H1 (cell line): ENCODE measurements at regions not wholly inside any gene's neighbourhood (a gene's known extent, or its start where the extent isn't known, plus 50 kb on each side); places are given as distances from the start of the nearest gene placed in this dataset.

Source experiments
- CTCF ChIA-PET: fragments of 300-600 bp; sonication (Branson Sonifier 250); formaldehyde crosslinking; loops from one replicate; lab custom pipeline; 2021; ENCODE audit not compliant: partially characterized antibody; lab: Charles Lee
- POLR2A ChIA-PET: fragments of 300-600 bp; sonication (Branson Sonifier 250); formaldehyde crosslinking; loops from one replicate; lab custom pipeline; 2021; ENCODE audit warnings: inconsistent platforms; ENCODE audit not compliant: partially characterized antibody; lab: Charles Lee
- DNase-seq, 2 experiments: peaks; one replicate each; pipeline versions ENCODE4 v3.0.0 to v3.0.0-alpha.2; 2010 to 2022; ENCODE audit warnings: low spot score in 2 of 2, low read depth in 1 of 2, mixed read lengths in 1 of 2
- FAIRE-seq: peaks from 2 replicates; lab custom pipeline; 2011; peaks lifted over from hg19 to GRCh38; lab: Jason Lieb, UNC
- H2AFZ ChIP-seq: 2 replicates; pipeline ENCODE4 v1.8.1; 2012; ENCODE audit warnings: low read length, inconsistent platforms
- H2AK5ac ChIP-seq: 2 replicates; pipeline ENCODE4 v1.6.1; 2013; ENCODE audit warnings: low read depth, low read length
- H2BK120ac ChIP-seq: replicated peaks from 2 replicates; pipeline ENCODE3; 2013; ENCODE audit warnings: low read depth, low read length, inconsistent platforms
- H2BK12ac ChIP-seq: 2 replicates; pipeline ENCODE4 v1.6.1; 2013; ENCODE audit warnings: low read depth, low read length
- H2BK15ac ChIP-seq: 2 replicates; pipeline ENCODE4 v1.6.1; 2013; ENCODE audit warnings: low read length
- H2BK20ac ChIP-seq: 2 replicates; pipeline ENCODE4 v1.6.1; 2013; ENCODE audit warnings: low read length
- H2BK5ac ChIP-seq: 2 replicates; pipeline ENCODE4 v1.6.1; 2013; ENCODE audit warnings: low read depth, low read length
- H3K14ac ChIP-seq: 2 replicates; pipeline ENCODE4 v1.6.1; 2013; ENCODE audit warnings: inconsistent platforms; ENCODE audit not compliant: insufficient read length
- H3K18ac ChIP-seq: 2 replicates; pipeline ENCODE4 v1.6.1; 2013; ENCODE audit warnings: low read length; ENCODE audit errors: extremely low read depth
- H3K23ac ChIP-seq: 2 replicates; pipeline ENCODE4 v1.6.1; 2013; ENCODE audit warnings: inconsistent platforms; ENCODE audit not compliant: insufficient read length
- H3K23me2 ChIP-seq: 2 replicates; pipeline ENCODE4 v1.6.1; 2013; ENCODE audit warnings: low read depth, low read length
- H3K27ac ChIP-seq: 2 replicates; pipeline ENCODE4 v1.6.1; 2011; ENCODE audit warnings: low read depth, low read length, inconsistent platforms
- H3K27me3 ChIP-seq, 4 experiments: replicated peaks in 1 of 4; 1 replicate in 1 of 4; 2 replicates in 3 of 4; pipeline versions ENCODE4 v1.6.1 to v1.8.1; 2011 to 2013; ENCODE audit warnings: low read length in 3 of 4, mild to moderate bottlenecking in 3 of 4, inconsistent platforms in 2 of 4, mixed read lengths in 2 of 4, moderate library complexity in 1 of 4; ENCODE audit not compliant: control insufficient read depth in 3 of 4, insufficient read depth in 3 of 4; ENCODE audit errors: extremely low read depth in 1 of 4
- H3K36me3 ChIP-seq, 4 experiments: 2 replicates each; pipeline versions ENCODE4 v1.6.1 to v1.8.1; 2011 to 2013; ENCODE audit warnings: mild to moderate bottlenecking in 4 of 4, low read length in 3 of 4, moderate library complexity in 2 of 4, control low read depth in 1 of 4, inconsistent platforms in 1 of 4; ENCODE audit not compliant: insufficient read depth in 4 of 4, control insufficient read depth in 2 of 4
- H3K4ac ChIP-seq: replicated peaks from 2 replicates; pipeline ENCODE3; 2013; ENCODE audit warnings: low read length, low read depth, mixed read lengths, inconsistent platforms; ENCODE audit not compliant: insufficient read length
- H3K4me1 ChIP-seq, 4 experiments: replicated peaks in 1 of 4; 1 replicate in 1 of 4; 2 replicates in 3 of 4; pipeline versions ENCODE4 v1.6.1 to v1.8.1; 2011 to 2013; ENCODE audit warnings: low read length in 3 of 4, inconsistent platforms in 2 of 4, mixed read lengths in 1 of 4; ENCODE audit not compliant: insufficient read depth in 4 of 4, control insufficient read depth in 3 of 4
- H3K4me2 ChIP-seq, 2 experiments: 2 replicates each; pipeline versions ENCODE4 v1.6.1 to v1.8.1; 2011 to 2013; ENCODE audit warnings: low read depth in 2 of 2, low read length in 2 of 2, control low read depth in 1 of 2, inconsistent platforms in 1 of 2, mild to moderate bottlenecking in 1 of 2; ENCODE audit not compliant: insufficient read depth in 1 of 2
- H3K4me3 ChIP-seq, 4 experiments: fragments of 200-600, 300-600 bp in 1 of 4; sonication (generic), shearing (Covaris generic), sonication (Bioruptor Twin) in 1 of 4; 2 replicates each; pipeline versions ENCODE4 v1.5.1 to v1.8.1; 2011 to 2016; ENCODE audit warnings: low read length in 4 of 4, low read depth in 3 of 4, control low read depth in 2 of 4, inconsistent platforms in 2 of 4, mild to moderate bottlenecking in 2 of 4, mixed read lengths in 1 of 4, moderate library complexity in 1 of 4; ENCODE audit not compliant: insufficient read depth in 2 of 4; ENCODE audit errors: extremely low read depth in 1 of 4
- H3K56ac ChIP-seq: replicated peaks from 2 replicates; pipeline ENCODE3; 2013; ENCODE audit warnings: low read depth, mild to moderate bottlenecking, mixed read lengths, low read length, inconsistent platforms; ENCODE audit not compliant: insufficient read length
- H3K79me1 ChIP-seq: 2 replicates; pipeline ENCODE4 v1.6.1; 2013; ENCODE audit warnings: low read depth, low read length, control low read depth
- H3K79me2 ChIP-seq, 2 experiments: 2 replicates each; pipeline versions ENCODE4 v1.6.1 to v1.8.1; 2012 to 2013; ENCODE audit warnings: low read length in 2 of 2, mild to moderate bottlenecking in 2 of 2, inconsistent platforms in 1 of 2; ENCODE audit not compliant: insufficient read depth in 2 of 2, control insufficient read depth in 1 of 2
- H3K9ac ChIP-seq, 4 experiments: replicated peaks in 1 of 4; 1 replicate in 1 of 4; 2 replicates in 3 of 4; pipeline versions ENCODE4 v1.6.1 to v1.8.1; 2011 to 2013; ENCODE audit warnings: low read depth in 3 of 4, low read length in 3 of 4, control low read depth in 2 of 4, mild to moderate bottlenecking in 2 of 4, moderate library complexity in 2 of 4, inconsistent platforms in 1 of 4; ENCODE audit errors: extremely low read depth in 1 of 4
- H3K9me3 ChIP-seq, 2 experiments: 2 replicates each; pipeline versions ENCODE4 v1.6.1 to v1.8.1; 2012 to 2013; ENCODE audit warnings: mild to moderate bottlenecking in 2 of 2, moderate library complexity in 2 of 2, control low read depth in 1 of 2, inconsistent platforms in 1 of 2, low read depth in 1 of 2, low read length in 1 of 2, mixed read lengths in 1 of 2; ENCODE audit not compliant: insufficient read depth in 2 of 2
- H4K20me1 ChIP-seq, 2 experiments: replicated peaks in 1 of 2; 2 replicates each; pipeline versions ENCODE3 to v1.8.1; 2011 to 2013; ENCODE audit warnings: inconsistent platforms in 2 of 2, low read length in 2 of 2, mild to moderate bottlenecking in 1 of 2; ENCODE audit not compliant: insufficient read depth in 2 of 2, control insufficient read depth in 1 of 2
- H4K5ac ChIP-seq: 2 replicates; pipeline ENCODE4 v1.6.1; 2013; ENCODE audit warnings: low read length, low read depth, mixed read lengths, inconsistent platforms; ENCODE audit not compliant: insufficient read length
- H4K8ac ChIP-seq: 2 replicates; pipeline ENCODE4 v1.8.0; 2013; ENCODE audit warnings: mild to moderate bottlenecking, moderate library complexity, low read length, inconsistent platforms; ENCODE audit not compliant: insufficient read depth; ENCODE audit errors: extremely low read depth
- H4K91ac ChIP-seq: replicated peaks from 2 replicates; pipeline ENCODE3; 2013; ENCODE audit warnings: low read length, mixed read lengths, inconsistent platforms; ENCODE audit not compliant: insufficient read length
- ASH2L ChIP-seq: fragments of 200-600, 300-600 bp; sonication (generic); IDR thresholded peaks from one replicate; pipeline ENCODE4 v1.7.1; 2017; ENCODE audit warnings: low read length
- BCL11A ChIP-seq, 2 experiments: IDR thresholded peaks; one replicate each; pipeline ENCODE4 v1.6.1; 2011; ENCODE audit warnings: low read depth in 2 of 2, low read length in 2 of 2, mild to moderate bottlenecking in 2 of 2
- CEBPB ChIP-seq: IDR thresholded peaks from 2 replicates; pipeline ENCODE4 v1.6.1; 2012; ENCODE audit warnings: low read depth, low read length
- EZH2 ChIP-seq: fragments of 200-600 bp; sonication (generic); IDR thresholded peaks from 2 replicates; pipeline ENCODE4 v1.7.1; 2012; ENCODE audit warnings: low read depth, mild to moderate bottlenecking, moderate library complexity, low read length, inconsistent platforms; ENCODE audit not compliant: severe bottlenecking
- HDAC6 ChIP-seq: IDR thresholded peaks from one replicate; pipeline ENCODE4 v1.7.1; 2012; ENCODE audit warnings: low read depth, mild to moderate bottlenecking, inconsistent platforms, low read length, moderate library complexity
- PHF8 ChIP-seq: fragments of 200-600 bp; sonication (generic); conservative IDR thresholded peaks from 2 replicates; pipeline ENCODE4 v1.7.1; 2012; ENCODE audit warnings: low read depth, mild to moderate bottlenecking, inconsistent platforms, low read length, moderate library complexity
- POLR2A ChIP-seq, 2 experiments: IDR thresholded peaks; 1 replicate in 1 of 2; 2 replicates in 1 of 2; pipeline ENCODE4 v1.6.1; 2011; ENCODE audit warnings: low read depth in 2 of 2, low read length in 2 of 2, mild to moderate bottlenecking in 2 of 2; ENCODE audit errors: control extremely low read depth in 1 of 2
- RBBP5 ChIP-seq: IDR thresholded peaks from 2 replicates; pipeline ENCODE4 v1.7.1; 2012; ENCODE audit warnings: low read depth, mild to moderate bottlenecking, inconsistent platforms, low read length, moderate library complexity, borderline replicate concordance
- SUZ12 ChIP-seq: fragments of 200-600 bp; sonication (generic); IDR thresholded peaks from 2 replicates; pipeline ENCODE4 v1.6.1; 2012; ENCODE audit warnings: mild to moderate bottlenecking, inconsistent platforms, low read length, moderate library complexity, mixed read lengths
- WGBS, 2 experiments: shearing (Covaris generic) in 1 of 2; methylation state at CpG; one replicate each; pipeline versions ENCODE4 v1.1.6 to v1.1.7; 2013 to 2015; ENCODE audit warnings: low lambda C conversion rate in 2 of 2, mixed read lengths in 2 of 2, inconsistent platforms in 1 of 2, low coverage in 1 of 2, missing lambda C conversion rate in 1 of 2; ENCODE audit not compliant: insufficient replicate concordance in 2 of 2, insufficient coverage in 1 of 2, insufficient read length in 1 of 2; ENCODE audit errors: extremely low coverage in 1 of 2, missing lambda C conversion rate in 1 of 2; 5-methylcytosine and 5-hydroxymethylcytosine counted together
- TF ChIP-seq, protein P1 (sequence below): IDR thresholded peaks from 2 replicates; pipeline ENCODE4 v1.6.1; 2011; ENCODE audit warnings: low read depth, mild to moderate bottlenecking, low read length; ENCODE audit not compliant: insufficient read depth

DNA sequence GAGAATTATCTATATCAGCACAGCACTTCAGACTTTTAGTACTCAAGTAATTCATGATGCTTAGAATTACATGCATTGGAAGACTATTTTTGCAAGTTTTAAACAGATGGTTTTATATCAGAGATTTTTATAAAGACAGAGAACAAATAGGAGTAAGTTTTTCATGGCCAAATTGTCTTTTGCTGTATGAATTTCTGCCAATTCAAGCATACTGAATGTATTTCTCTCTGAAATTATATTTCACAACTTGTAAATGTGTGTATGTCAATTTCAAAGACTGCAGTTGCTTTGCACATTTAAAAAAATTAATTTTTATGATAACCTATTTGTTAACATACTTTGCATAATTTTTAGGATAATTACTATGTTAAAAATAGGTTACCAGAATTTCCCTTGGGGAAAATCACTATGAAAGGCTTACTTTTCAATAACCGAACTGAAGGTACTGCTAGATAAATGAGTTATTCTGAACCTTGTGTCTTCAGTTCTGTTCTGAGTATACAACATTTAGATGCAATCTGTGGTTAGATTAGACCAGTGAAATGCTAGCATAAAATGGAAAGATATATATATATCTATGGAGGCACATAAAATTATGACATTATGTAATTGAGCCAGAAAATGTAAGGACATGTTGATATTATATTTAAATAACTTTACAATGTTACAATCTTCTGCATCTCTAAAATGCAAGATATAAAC, 1344.2 kb upstream of the PABPC4L start:
- Histone ChIP-seq H3K9ac (no peak overlapping the region), H3K9me3 (no peaks in the 10 kb centered on the region), H4K91ac (no peak overlapping the region), H3K23ac (no peak overlapping the region), H2AFZ (no peak overlapping the region), H2BK5ac (no peak overlapping the region), H3K56ac (no peak overlapping the region), H2BK12ac (no peak overlapping the region), H3K79me2 (no peaks in the 10 kb centered on the region), H4K8ac (no peak overlapping the region), H3K36me3 (no peaks in the 10 kb centered on the region), H3K14ac (no peak overlapping the region), H3K4me3 (no peak overlapping the region), H3K79me1 (no peaks in the 10 kb centered on the region), H3K27ac (no peak overlapping the region), H4K5ac (no peak overlapping the region), H3K27me3 (no peaks in the 10 kb centered on the region), H3K18ac (no peak overlapping the region), H2BK120ac (no peak overlapping the region), H3K4ac (no peak overlapping the region), H2AK5ac (no peak overlapping the region), H3K4me1 (no peaks in the 10 kb centered on the region), H3K23me2 (no peaks in the 10 kb centered on the region), H2BK20ac (no peak overlapping the region), H4K20me1 (no peaks in the 10 kb centered on the region), H3K4me2 (no peak overlapping the region), H2BK15ac (no peak overlapping the region)
- CTCF ChIA-PET = no interaction called here
- DNase-seq (no peak), FAIRE-seq (no peak)
- TF ChIP-seq CEBPB (no peak), RBBP5 (no peak), HDAC6 (no peak), ASH2L (no peak), SUZ12 (no peak), EZH2 (no peak), BCL11A (IDR thresholded peaks at IDR 0.05; ENCODE audit: low read depth in 2 of 2, low read length in 2 of 2) (no peak), POLR2A (IDR thresholded peaks at IDR 0.05; ENCODE audit: control extremely low read depth in 1 of 2, low read depth in 2 of 2, low read length in 2 of 2) (no peak), PHF8 (no peak)
- TF ChIP-seq, protein P1, sequence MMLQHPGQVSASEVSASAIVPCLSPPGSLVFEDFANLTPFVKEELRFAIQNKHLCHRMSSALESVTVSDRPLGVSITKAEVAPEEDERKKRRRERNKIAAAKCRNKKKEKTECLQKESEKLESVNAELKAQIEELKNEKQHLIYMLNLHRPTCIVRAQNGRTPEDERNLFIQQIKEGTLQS = no peak
- POLR2A ChIA-PET = no interaction called here
- WGBS, 2 experiments = 92% methylated on average over 1 of the region's 1 CpG; no CpG with 5 or more reads in 1 of the 2 experiments
